ENCODE measurements at regions not wholly inside any gene's neighbourhood (a gene's known extent, or its start where the extent isn't known, plus 50 kb on each side); places are given as distances from the start of the nearest gene placed in this dataset.
"Not testable (repeated sequence)": the region's sequence is repeated elsewhere in the genome, so short reads cannot be mapped to it uniquely, and the experiment has no call there.

GRCh38 chr12:28092396-28092795 is 97.9 kb upstream of the CCDC91 start:
- Histone ChIP-seq H3K9me3 (no peaks in the 10 kb centered on the region), H3K4me1 (peaks cover 0 to 8% of the 10 kb centered on the region in 2 donors), H3K27ac (no peak overlapping the region), H3K4me3 (no peak overlapping the region), H3K27me3 (no peaks in the 10 kb centered on the region), H3K36me3 (no peaks in the 10 kb centered on the region)
- no peak for TF ChIP-seq CTCF (IDR thresholded peaks at IDR 0.05)
- no peak for DNase-seq (ENCODE audit: low spot score)

DNA sequence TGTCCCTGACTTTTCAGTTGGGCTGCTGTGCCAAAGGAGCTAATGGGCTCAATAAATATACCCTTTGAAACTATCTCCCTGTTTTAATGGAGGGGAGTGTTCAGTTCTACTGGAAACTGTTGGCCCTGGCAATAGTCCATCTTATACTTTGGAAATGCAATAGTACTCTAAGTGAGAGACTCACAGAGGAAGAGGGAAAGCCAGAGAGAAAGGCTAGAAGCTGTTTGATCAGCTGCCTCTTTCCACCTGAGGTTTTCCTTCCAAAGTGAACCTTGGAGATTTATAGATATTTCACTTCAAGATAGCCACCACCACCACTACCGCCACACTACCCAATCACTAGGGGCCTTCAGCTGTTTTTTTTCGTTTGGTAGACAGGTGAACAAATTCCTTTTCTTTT is 93.6 kb upstream of the CCDC91 start:
- no peak for DNase-seq (ENCODE audit: low spot score)
- Histone ChIP-seq H3K4me3 (no peak overlapping the region), H3K36me3 (no peaks in the 10 kb centered on the region), H3K27ac (no peak overlapping the region), H3K27me3 (no peaks in the 10 kb centered on the region), H3K9me3 (no peaks in the 10 kb centered on the region), H3K4me1 (no peaks in the 10 kb centered on the region)
- TF ChIP-seq CTCF (IDR thresholded peaks at IDR 0.05): no peak

GRCh38 chr12:28097221-28097620 is 93.0 kb upstream of the CCDC91 start:
- H3K4me1 ChIP-seq: no peaks in the 10 kb centered on the region
- H3K9me3 ChIP-seq: no peaks in the 10 kb centered on the region
- TF ChIP-seq CTCF (IDR thresholded peaks at IDR 0.05): no peak

GRCh38 chr12:28099245-28099644 is 91.0 kb upstream of the CCDC91 start:
- H3K4me3 ChIP-seq; H3K36me3 ChIP-seq; H3K27ac ChIP-seq; DNase-seq (ENCODE audit: low spot score); H3K9me3 ChIP-seq; H3K4me1 ChIP-seq; H3K27me3 ChIP-seq: not testable (repeated sequence)

More at GRCh38 chr12:28097221-28097620, 93.0 kb upstream of the CCDC91 start:
- Histone ChIP-seq H3K36me3 (no peaks in the 10 kb centered on the region), H3K4me3 (no peak overlapping the region), H3K27me3 (no peaks in the 10 kb centered on the region), H3K27ac (no peak overlapping the region)
- no peak for DNase-seq (ENCODE audit: low spot score)

- Histone ChIP-seq H3K27me3 (no peaks in the 10 kb centered on the region), H3K36me3 (no peaks in the 10 kb centered on the region), H3K4me3 (no peak overlapping the region), H3K4me1 (no peaks in the 10 kb centered on the region), H3K9me3 (no peaks in the 10 kb centered on the region), H3K27ac (no peak overlapping the region)
- no peak for DNase-seq (ENCODE audit: low spot score)
- no peak for TF ChIP-seq CTCF (IDR thresholded peaks at IDR 0.05)
Measured at GRCh38 chr12:28099871-28100270, 90.4 kb upstream of the CCDC91 start.

- Histone ChIP-seq H3K36me3 (no peaks in the 10 kb centered on the region), H3K27ac (no peak overlapping the region), H3K4me1 (no peaks in the 10 kb centered on the region), H3K4me3 (no peak overlapping the region), H3K9me3 (no peaks in the 10 kb centered on the region), H3K27me3 (no peaks in the 10 kb centered on the region)
- no peak for TF ChIP-seq CTCF (IDR thresholded peaks at IDR 0.05)
- DNase-seq (ENCODE audit: low spot score): no peak
Measured at GRCh38 chr12:28100717-28101116, 89.5 kb upstream of the CCDC91 start.
